GM19193 (cell line): ENCODE measurements at regions not wholly inside any gene's neighbourhood (a gene's known extent, or its start where the extent isn't known, plus 50 kb on each side); places are given as distances from the start of the nearest gene placed in this dataset.

Experiments
- POLR2A ChIP-seq: IDR thresholded peaks from 4 replicates; pipeline ENCODE4 v1.6.1; 2011; ENCODE audit not compliant: insufficient read depth, insufficient read length; ENCODE audit errors: extremely low read depth

DNA sequence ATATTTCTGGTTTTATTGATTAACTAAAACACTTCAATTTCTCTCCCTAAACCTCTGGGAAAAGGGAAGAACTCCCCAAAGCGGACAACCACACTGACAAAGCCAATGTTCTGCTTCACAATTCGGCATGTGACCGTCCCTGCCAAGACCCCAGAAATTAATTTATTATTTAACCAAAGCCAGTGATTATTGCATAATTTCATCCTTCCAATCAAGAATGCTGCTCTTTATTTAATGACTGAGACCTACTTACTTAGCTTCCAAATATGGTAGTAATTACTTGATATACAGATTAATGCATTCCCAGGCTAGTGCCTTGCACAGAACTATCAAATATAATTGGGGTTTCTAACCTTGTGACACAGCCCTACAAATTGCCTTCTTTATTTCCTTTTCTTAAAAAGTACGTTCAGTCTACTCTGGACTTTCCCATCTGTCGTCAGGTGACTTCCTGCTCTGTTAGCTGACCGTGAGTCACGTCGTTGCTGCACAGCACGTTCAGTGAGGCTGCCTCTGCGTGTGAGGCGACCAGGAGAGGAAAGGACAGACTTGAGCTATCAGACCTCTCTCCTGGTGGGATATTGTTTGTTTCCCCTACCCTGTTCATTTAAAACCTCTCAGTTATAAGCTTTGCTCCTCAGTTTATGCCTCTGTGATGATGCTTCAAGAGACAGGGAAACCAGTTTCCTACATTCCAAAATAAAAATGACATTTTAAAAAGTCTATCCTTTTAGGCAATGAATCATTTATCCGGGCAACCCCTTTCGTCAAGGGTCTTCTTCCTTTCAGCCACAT is 55.7 kb upstream of the TNFAIP3 start:
- peak; percentile 79 for TF ChIP-seq POLR2A

DNA sequence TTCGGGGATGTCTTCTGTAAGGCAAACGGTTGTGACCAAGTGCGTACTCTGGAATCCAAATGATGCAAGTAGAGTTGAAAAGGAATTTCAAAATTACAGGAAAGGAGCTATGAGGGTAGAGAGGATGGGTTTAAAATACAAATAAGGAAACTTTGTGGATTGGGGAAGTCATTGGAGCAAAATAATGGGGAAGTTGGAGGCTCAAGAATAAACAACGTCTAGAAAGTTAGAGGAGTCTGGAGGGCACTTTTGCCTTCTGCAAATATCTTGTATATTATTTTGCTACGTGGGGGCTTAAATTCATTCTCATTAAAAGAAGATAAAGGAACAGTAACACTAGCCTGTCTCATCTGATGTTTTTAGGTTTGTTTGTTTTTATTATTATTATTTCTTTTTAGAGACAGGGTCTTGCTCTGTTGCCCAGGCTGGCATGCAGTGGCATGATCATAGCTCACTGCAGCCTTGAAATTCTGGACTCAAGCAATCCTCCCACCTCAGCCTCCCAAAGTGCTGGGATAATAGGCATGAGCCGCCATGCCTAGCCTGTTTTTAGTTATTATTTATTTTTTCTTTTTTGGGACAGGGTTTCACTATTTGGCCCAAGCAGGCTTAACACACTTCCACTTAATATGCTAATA is 55.0 kb upstream of the TNFAIP3 start:
- no peak for TF ChIP-seq POLR2A

DNA sequence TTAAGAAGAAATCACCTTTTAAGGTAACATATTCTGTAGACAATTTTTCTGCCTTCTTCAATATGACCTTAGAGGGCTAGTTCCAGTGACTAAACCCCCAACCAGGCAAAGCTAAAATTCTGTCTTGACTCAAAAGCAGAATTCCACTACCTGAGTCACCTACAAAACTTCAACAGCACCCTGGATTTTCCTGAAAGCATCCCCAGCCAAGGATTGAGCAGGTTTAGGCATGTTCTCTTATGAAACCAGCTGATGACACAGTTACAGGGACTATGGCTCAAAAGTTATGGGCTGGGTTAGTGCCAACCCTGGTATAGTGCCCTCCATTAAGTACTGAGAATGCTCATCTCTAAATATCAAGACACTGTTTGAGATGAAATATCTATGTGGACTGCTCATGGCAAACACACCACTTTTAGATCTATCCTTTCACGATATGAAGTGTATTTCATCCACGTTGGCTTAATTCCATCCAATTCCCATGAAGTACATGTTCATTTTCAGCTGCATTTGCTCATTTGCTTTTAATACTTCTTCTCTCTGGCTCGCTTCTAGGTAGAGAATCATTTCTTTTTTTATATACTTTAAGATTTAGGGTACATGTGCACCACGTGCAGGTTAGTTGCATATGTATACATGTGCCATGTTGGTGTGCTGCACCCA is 53.6 kb upstream of the TNFAIP3 start:
- TF ChIP-seq POLR2A, result no peak

DNA sequence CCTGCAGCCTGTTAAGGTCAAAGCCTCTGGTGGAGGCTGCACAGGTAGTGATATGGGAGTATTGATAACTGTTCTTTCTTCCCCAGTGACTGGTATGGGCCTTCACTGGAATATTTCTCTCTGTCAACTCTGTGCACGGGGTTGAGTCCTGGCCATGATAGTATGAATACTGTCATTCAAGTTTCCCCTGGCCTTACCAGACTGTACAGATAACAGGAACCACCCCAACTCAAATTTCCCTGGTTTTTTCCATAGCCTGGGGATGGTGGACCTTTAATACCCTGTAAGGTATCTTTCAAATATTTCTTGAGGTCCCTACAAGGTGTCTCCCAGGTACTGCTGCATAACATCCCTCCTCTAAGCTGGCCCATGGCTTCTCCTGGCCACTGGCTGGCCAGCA is 51.4 kb upstream of the TNFAIP3 start:
- TF ChIP-seq POLR2A, result no peak

DNA sequence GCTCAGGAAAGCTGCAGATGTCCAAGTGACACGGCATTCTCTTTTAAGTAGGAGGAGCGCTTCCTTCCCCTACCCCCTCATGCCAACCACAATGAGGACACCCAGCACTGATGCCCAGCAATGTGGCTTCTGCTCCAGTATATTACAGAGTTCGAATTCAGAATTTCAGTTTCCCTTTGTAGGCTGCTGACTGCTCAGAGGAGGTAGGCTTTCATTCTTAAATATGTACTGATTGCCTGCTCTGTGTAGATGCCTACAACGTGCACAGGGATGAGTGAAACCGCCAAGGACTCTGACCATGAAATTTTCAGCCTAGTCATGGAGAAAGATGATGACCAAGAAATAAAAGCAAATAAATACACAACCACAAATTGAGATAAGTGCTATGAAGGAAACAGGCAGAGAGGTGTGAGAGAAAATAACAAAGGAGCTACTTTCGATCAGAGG is 50.9 kb upstream of the TNFAIP3 start:
- no peak for TF ChIP-seq POLR2A

DNA sequence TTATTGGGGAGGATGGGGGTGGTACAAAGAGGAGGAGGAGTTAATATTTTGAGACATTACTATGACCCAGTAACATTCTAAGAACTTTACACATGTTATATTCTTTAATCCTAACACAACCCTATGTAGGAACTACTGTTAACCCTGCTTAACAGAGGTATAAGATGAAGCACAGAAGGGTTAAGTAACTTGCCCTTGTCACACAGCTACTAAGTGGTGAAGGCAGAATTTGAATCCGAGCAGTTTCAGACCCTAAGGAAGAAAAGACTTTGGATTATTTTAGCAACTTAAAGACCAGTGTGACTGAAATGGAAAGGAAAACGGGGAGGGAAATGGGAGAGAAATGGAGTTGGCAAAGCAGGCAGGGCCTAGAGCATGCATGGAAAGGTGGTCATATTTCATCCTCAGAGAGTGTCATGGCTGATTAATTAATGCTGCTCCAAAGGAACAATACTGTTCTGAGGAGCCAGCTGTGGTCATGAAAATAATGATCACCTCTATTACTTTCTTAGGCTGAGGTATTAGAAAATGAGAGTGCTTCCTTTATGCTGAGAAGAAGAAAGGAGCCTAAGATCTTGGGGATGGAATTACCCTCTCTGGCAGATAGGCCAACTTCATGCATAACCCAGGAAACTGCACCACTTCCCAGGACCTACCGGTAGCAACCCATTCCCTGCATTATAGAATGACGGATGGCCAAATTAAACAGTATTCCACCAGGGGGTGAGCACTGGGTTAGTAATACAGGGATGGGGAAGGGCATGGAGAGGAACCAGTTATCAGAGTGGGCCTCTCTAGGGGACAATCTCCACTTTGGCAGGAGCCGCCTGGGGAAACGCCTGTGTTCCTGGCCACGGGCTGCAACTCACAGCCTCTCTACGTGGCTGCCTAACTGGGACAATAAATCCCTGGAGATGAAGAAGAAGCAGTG is 50.1 kb upstream of the TNFAIP3 start:
- TF ChIP-seq POLR2A, result no peak
